Hepatic stellate cell (primary cell): ENCODE measurements at regions not wholly inside any gene's neighbourhood (a gene's known extent, or its start where the extent isn't known, plus 50 kb on each side); places are given as distances from the start of the nearest gene placed in this dataset.
"Not testable (repeated sequence)": the region's sequence is repeated elsewhere in the genome, so short reads cannot be mapped to it uniquely, and the experiment has no call there.

ENCODE experiments used
- DNase-seq: peaks from one replicate; pipeline ENCODE4 v3.0.0; 2011; ENCODE audit warnings: low spot score

DNA sequence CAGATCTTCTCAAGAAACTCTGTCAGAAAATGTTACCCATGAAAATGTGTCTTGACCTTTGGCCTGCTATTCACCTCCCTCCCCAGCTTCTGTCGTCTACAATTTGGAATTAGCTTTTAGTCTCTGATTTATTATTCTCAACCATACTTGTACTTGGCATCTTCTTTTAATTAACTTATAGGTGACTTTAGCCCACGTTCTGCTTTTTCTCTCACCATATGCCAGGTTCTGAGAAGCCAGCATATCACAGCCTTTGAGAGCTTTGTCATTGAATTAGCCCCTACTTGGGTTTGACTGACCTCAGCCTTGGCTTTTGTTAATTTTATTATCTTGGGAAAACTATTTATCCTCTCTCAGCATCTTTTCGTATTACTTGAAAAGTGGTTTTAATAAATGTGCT, 355.9 kb downstream of the OXSM start:
- DNase-seq: no peak

DNA sequence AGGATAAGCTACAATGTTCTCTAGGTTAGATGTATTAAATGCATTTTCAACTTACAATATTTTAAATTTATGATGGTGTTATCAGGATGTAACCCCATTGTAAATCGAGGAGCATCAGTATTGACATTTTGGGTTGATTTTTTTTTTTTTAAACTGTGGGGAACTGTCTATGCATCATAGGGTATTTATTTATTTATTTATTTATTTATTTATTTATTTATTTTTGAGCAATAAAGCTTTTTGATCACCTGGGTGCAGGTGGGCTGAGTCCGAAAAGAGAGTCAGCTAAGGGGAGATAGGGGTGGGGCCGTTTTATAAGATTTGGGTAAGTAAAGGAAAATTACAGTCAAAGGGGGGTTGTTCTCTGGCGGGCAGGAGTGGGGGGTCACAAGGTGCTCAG, 367.5 kb downstream of the OXSM start:
- not testable (repeated sequence) for DNase-seq

- DNase-seq: no peak
These were observed 381.1 kb downstream of the OXSM start for GRCh38 chr3:26171006-26171405.

- no peak for DNase-seq
These were observed 401.7 kb downstream of the OXSM start for GRCh38 chr3:26191556-26191955.

DNA sequence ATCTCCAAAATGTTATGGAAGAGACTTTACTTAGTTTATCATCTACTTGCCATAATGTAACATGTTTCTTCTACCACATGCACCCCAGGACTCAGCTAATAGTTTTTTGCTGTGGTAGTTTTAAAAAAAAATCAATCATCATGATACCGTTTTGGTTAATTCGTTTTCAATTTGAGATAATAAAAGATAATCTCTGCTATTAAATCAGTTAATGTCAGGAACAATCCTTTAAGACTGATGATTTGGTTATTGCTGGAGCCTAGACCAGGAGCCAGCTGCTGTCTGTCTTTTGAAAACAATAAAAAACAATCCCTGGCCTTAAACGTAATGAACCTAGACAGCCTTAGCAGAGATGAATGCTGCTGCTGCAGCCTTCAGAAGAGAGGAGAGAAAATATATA, 403.7 kb downstream of the OXSM start:
- no peak for DNase-seq

DNA sequence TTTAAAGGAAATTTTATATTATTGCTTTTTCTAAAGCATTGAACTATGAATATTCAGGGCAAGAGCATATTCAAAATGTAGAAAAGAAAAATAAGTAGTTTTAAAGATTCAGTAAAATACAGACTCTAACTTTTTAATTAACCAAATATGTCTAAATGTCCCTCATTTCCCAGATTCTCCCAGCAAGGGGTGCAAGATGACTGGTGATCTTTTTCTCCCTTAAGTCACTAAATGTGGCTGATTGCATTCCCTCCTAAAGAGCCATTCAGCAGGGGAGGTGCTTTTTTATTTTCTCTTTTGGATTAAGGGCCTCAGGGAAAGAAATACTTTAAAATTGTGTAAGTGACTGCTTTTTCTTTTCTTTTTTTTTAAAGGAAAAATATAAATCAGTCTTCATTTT, 406.9 kb downstream of the OXSM start:
- DNase-seq: no peak

GRCh38 chr3:26198609-26199008, 408.7 kb downstream of the OXSM start:
- DNase-seq: no peak

DNA sequence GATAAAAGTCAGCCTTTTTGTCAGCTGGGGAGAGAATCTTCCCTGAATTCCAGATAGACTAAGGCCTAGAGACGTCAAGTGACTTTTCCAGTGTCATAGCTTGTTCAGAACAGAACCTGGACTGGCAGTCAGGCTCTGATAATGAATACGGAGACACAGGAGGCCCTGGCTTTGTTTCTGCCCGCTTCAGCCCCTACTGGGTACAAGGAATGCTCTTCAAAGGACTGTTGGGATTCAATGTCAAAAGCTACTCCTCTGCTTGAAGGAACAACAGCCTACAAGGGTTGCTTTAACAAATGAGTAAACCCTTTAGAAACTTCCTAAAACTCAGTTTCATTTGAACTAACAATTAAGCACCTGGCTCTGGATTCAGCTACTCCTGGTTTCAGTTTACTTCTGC, 412.3 kb downstream of the OXSM start:
- no peak for DNase-seq

DNA sequence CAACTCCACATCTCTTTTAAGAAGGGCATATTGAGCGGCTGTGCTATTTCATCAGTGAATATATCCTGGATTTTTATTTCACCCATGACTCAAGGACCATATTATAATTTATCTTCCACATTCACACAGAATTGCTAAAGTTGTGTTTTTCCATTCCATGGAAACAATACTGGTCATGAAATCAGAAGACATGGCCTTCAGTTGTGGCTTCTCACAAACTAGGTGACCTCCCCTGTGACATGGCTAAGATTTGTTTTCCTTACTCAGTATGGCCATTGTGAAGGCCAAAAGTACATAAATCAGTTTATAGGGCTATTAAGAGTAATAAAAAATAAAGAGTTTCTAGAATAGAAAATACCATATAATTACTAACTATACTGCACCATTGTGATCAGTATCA, 415.6 kb downstream of the OXSM start:
- DNase-seq: no peak

GRCh38 chr3:26208201-26208600, 414.4 kb upstream of the LRRC3B start:
- no peak for DNase-seq

DNA sequence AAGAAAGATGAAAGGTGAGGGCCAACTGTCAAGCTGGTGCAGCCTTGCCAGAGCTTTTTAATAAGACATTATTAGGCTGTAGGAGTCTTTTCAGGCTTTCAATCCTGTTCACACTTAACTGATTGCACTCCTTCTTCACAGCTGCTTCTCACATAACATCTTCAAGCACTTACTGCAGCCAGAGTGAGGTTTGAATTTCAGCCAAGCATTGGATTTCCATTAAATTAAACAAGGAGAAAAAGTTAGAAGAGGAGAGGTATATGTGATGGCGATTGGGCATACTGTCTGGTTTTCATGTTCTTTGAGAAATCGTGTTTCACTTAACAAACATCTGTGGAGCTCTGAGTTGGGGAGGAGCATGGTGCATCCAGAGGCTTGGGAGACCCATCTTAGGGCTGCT, 392.8 kb upstream of the LRRC3B start:
- no peak for DNase-seq

DNA sequence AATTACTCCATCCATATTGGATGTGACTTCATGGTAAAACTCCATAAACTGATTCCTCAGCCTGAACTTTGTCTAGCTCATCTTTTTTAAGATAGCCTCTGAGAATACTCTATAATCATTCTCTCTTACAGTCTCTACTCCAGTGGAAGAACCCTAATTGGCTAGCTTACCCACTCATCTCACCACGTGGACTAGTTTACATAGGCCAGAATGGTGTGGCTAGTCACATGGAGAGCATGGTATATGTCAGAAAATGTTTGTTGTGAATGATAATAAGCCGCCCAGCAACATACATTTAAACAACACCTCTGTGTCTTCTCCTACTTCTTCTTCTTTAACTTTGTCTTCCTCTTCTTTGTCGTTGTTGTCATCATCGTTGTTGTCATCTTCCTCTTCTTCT, 389.2 kb upstream of the LRRC3B start:
- DNase-seq: no peak

- DNase-seq: no peak
These were observed 386.0 kb upstream of the LRRC3B start for GRCh38 chr3:26236531-26236930.

DNA sequence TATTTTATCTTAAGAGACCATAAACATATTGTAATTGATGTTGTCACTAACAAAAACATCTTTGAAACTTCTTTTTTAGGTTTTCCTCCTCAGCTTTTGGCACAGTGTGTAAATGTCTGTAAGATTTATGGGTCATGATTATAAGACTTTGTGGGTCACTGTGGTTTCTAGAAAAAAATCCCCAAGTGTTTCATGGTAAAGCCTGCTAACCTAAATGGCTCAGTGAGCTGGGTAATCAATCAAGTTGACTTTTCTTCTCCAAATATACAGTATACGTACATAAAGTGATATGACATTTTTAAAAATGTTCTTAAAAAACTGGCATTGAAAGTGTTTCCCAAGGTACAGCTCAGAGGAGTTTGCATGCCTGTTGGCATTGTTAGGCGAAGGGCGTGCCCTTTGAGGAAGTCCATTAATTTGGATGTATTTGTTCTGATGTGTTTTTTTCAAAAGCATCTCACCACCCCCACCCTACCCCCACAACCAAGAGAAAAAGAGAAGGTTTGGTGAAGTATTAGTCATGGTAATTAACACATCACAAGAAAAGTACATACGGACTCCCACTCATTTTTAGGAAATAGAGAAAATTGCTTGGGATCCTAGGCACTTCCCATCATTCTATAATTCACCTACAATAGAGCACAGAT, 385.4 kb upstream of the LRRC3B start:
- no peak for DNase-seq

DNA sequence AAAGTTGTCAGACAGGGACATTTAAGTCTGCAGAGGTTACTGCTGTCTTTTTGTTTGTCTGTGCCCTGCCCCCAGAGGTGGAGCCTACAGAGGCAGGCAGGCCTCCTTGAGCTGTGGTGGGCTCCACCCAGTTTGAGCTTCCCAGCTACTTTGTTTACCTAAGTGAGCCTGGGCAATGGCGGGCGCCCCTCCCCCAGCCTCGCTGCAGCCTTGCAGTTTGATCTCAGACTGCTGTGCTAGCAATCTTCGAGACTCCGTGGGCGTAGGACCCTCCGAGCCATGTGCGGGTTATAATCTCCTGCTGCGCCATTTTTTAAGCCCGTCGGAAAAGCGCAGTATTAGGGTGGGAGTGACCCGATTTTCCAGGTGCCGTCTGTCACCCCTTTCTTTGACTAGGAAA, 378.0 kb upstream of the LRRC3B start:
- DNase-seq: not testable (repeated sequence)

GRCh38 chr3:26245236-26245635, 377.3 kb upstream of the LRRC3B start:
- DNase-seq: no peak

DNA sequence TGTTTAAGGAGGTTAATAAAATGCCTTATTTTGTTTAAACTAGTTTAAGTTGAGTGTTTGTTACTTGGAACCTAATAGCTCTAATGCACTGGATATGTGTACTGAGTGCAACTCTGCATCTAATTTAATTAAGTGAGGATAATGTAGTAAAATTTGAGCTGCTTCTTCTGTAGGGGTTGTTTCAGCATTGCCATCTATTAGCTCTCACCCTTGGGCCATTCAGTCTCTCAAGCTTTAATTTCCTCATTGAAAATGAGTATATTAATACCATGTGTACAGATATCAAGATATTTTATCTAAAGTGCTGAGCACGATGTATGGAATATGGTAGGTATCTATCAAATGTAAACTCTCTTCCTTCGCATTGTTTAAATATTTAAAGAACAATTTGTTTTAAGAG, 375.7 kb upstream of the LRRC3B start:
- DNase-seq: no peak

DNA sequence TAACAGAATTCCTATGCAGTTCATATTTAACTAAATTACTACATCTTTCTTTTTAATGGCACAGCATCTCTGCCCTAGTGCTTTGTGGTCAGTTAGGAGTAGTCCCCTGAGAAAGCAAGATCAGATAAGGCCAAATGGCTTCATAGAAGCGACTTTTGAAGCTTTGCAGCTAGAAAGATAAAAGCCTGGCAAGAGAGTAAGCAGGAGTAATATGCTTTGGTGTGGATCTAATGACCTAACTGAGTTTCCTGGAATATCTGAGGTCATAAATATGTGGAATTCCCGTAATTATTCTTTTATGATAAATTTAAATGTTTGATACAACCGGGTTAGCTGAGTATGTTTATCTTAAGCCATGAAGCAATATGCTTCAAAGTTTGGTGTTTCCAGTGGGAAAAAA, 374.9 kb upstream of the LRRC3B start:
- no peak for DNase-seq

DNA sequence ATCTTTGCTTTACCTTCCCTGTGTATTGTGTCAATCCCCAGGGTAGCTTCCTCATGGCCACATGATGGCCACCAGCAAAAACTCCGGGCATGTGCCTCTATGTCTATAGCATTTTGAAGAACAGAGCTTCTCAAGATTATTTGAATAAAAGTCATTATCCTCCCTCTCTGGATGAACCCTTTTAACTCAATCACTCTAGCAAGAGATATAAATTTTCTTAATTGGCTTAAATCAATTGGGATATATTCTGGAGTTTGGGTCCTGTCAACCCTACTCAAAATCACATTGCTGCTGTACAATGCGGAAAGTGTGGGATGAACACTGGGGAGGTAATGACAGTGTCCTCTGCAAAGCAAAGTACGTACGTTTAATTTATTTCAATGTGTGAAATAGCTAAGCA, 370.6 kb upstream of the LRRC3B start:
- no peak for DNase-seq

- no peak for DNase-seq
These were observed 366.3 kb upstream of the LRRC3B start for GRCh38 chr3:26256224-26256623.

- no peak for DNase-seq
These were observed 363.4 kb upstream of the LRRC3B start for GRCh38 chr3:26259176-26259575.

- DNase-seq: no peak
These were observed 362.4 kb upstream of the LRRC3B start for GRCh38 chr3:26260139-26260538.

- no peak for DNase-seq
These were observed 357.9 kb upstream of the LRRC3B start for GRCh38 chr3:26264708-26265107.

GRCh38 chr3:26271848-26272247, 350.7 kb upstream of the LRRC3B start:
- no peak for DNase-seq

GRCh38 chr3:26273196-26273595, 349.4 kb upstream of the LRRC3B start:
- DNase-seq: no peak
